MM.1S (cell line): ENCODE measurements at regions not wholly inside any gene's neighbourhood (a gene's known extent, or its start where the extent isn't known, plus 50 kb on each side); places are given as distances from the start of the nearest gene placed in this dataset.
A peak's percentile ranks its signal among the peaks of the same experiment; 100 is the strongest.

ENCODE experiments used
- EZH2 ChIP-seq: fragments of 300-600 bp; sonication (generic); optimal IDR thresholded peaks from 2 replicates; pipeline ENCODE3; 2017; ENCODE audit warnings: low read depth, mild to moderate bottlenecking, antibody characterized with exemption, low read length, mixed read lengths
- EZH2phosphoT487 ChIP-seq: fragments of 300-600 bp; sonication (generic); IDR thresholded peaks from 2 replicates; pipeline ENCODE4 v1.6.1; 2018; ENCODE audit warnings: antibody characterized with exemption, low read length
- TF ChIP-seq, protein P1 (sequence below): fragments of 300-600 bp; sonication (generic); IDR thresholded peaks from 2 replicates; pipeline ENCODE4 v1.5.1; 2016; ENCODE audit warnings: antibody characterized with exemption, low read length, mixed read lengths

DNA sequence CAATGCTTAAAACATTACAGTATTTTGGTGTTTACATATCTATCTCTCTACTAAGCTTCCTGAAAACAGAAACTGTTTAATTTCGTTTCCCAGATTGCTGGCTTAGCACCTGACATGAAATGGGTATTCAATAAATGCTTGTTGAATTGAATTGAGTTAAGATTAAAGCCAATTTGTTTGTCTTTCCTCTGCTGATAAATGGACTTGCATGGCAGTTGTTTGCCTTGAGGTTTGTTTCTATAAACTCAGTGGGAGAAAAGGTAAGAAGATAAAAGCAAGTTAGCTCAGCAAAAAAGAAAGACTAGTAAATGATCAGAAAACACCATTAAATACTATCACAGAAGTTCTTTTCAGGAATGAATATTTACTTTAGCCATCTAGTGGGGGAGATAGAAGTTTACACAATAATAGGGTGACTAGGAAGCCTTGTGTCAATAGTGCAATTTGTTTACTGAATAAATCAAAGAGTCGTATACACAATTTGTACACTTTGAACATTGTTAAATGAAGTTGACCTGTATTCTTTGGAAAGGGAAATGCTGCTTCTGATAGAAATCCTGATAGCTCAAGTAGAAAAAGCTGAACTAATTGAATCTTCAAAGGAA, 754.5 kb upstream of the FAM98A start:
- TF ChIP-seq EZH2phosphoT487 (no peak), EZH2 (no peak)
- TF ChIP-seq, protein P1, sequence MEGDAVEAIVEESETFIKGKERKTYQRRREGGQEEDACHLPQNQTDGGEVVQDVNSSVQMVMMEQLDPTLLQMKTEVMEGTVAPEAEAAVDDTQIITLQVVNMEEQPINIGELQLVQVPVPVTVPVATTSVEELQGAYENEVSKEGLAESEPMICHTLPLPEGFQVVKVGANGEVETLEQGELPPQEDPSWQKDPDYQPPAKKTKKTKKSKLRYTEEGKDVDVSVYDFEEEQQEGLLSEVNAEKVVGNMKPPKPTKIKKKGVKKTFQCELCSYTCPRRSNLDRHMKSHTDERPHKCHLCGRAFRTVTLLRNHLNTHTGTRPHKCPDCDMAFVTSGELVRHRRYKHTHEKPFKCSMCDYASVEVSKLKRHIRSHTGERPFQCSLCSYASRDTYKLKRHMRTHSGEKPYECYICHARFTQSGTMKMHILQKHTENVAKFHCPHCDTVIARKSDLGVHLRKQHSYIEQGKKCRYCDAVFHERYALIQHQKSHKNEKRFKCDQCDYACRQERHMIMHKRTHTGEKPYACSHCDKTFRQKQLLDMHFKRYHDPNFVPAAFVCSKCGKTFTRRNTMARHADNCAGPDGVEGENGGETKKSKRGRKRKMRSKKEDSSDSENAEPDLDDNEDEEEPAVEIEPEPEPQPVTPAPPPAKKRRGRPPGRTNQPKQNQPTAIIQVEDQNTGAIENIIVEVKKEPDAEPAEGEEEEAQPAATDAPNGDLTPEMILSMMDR: peak; percentile 17; the same call in 1 of the 2 replicates
